ENCODE measurements at regions not wholly inside any gene's neighbourhood (a gene's known extent, or its start where the extent isn't known, plus 50 kb on each side); places are given as distances from the start of the nearest gene placed in this dataset.

GRCh38 chr4:181293014-181293413 lies 950.2 kb upstream of the TENM3 start:
- TF ChIP-seq, protein P1, sequence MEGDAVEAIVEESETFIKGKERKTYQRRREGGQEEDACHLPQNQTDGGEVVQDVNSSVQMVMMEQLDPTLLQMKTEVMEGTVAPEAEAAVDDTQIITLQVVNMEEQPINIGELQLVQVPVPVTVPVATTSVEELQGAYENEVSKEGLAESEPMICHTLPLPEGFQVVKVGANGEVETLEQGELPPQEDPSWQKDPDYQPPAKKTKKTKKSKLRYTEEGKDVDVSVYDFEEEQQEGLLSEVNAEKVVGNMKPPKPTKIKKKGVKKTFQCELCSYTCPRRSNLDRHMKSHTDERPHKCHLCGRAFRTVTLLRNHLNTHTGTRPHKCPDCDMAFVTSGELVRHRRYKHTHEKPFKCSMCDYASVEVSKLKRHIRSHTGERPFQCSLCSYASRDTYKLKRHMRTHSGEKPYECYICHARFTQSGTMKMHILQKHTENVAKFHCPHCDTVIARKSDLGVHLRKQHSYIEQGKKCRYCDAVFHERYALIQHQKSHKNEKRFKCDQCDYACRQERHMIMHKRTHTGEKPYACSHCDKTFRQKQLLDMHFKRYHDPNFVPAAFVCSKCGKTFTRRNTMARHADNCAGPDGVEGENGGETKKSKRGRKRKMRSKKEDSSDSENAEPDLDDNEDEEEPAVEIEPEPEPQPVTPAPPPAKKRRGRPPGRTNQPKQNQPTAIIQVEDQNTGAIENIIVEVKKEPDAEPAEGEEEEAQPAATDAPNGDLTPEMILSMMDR (IDR thresholded peaks at IDR 0.05), result no peak
- TF ChIP-seq POLR2A (IDR thresholded peaks at IDR 0.05), result no peak
